GM10248 (cell line): ENCODE measurements at regions not wholly inside any gene's neighbourhood (a gene's known extent, or its start where the extent isn't known, plus 50 kb on each side); places are given as distances from the start of the nearest gene placed in this dataset.

Source experiments
- CTCF ChIA-PET: fragments of 300-600 bp; sonication (Branson Sonifier 250); formaldehyde crosslinking; extraction: SDS; loops from one replicate; lab custom pipeline; 2021; ENCODE audit warnings: antibody characterized with exemption; lab: Yijun Ruan, JAX
- POLR2A ChIA-PET: fragments of 350-650 bp; sonication (Branson Sonifier 250); formaldehyde crosslinking; extraction: SDS; loops from one replicate; lab custom pipeline; 2020; ENCODE audit warnings: antibody characterized with exemption; lab: Yijun Ruan, JAX
- DNase-seq: peaks from one replicate; pipeline ENCODE4 v3.0.0; 2012; ENCODE audit errors: extremely low spot score
- CTCF ChIP-seq: IDR thresholded peaks from 2 replicates; pipeline ENCODE4 v1.5.1; 2012; ENCODE audit warnings: mild to moderate bottlenecking, low read depth; ENCODE audit errors: extremely low read depth, missing control alignments, control extremely low read depth

- ChIA-PET CTCF (no interaction called here), POLR2A (no interaction called here)
- TF ChIP-seq CTCF = no peak
- no peak for DNase-seq
These were observed 1026.8 kb downstream of the STPG2 start for GRCh38 chr4:97116511-97116910.

GRCh38 chr4:97121493-97121892, 1021.8 kb downstream of the STPG2 start:
- ChIA-PET CTCF (interaction anchor here (1.2 kb wide), 1 partner anchor 19 kb away, joined by 3 read pairs; no protein-coding TSS in a partner anchor), POLR2A (no interaction called here)
- DNase-seq = no peak
- no peak for TF ChIP-seq CTCF

GRCh38 chr4:97123573-97123972, 1019.7 kb downstream of the STPG2 start:
- no peak for TF ChIP-seq CTCF
- DNase-seq = no peak
- CTCF ChIA-PET = no interaction called here
- POLR2A ChIA-PET = no interaction called here

GRCh38 chr4:97132435-97132834, 1010.8 kb downstream of the STPG2 start:
- TF ChIP-seq CTCF = no peak
- POLR2A ChIA-PET = no interaction called here
- CTCF ChIA-PET = interaction anchor here (1.2 kb wide), 1 partner anchor 10 kb away, joined by 3 read pairs; no protein-coding TSS in a partner anchor
- no peak for DNase-seq

- POLR2A ChIA-PET = no interaction called here
- no peak for DNase-seq
- TF ChIP-seq CTCF = no peak
- CTCF ChIA-PET = no interaction called here
These were observed 1008.8 kb downstream of the STPG2 start for GRCh38 chr4:97134456-97134855.

GRCh38 chr4:97139791-97140190, 1003.5 kb downstream of the STPG2 start:
- CTCF ChIA-PET = interaction anchor here (1.2 to 1.5 kb wide), 2 partner anchors 14 to 18 kb away, joined by 3 read pairs; no protein-coding TSS in a partner anchor
- no peak for TF ChIP-seq CTCF
- DNase-seq = no peak
- POLR2A ChIA-PET = no interaction called here
